Sigmoid colon (tissue), 6 donors: ENCODE measurements at regions not wholly inside any gene's neighbourhood (a gene's known extent, or its start where the extent isn't known, plus 50 kb on each side); places are given as distances from the start of the nearest gene placed in this dataset.

Experiments
- DNase-seq: peaks from one replicate; pipeline ENCODE4 v3.0.0-alpha.2; 2019
- H3K27ac ChIP-seq, 4 donors: fragments of 200-600 bp; sonication (generic); one replicate each; pipeline ENCODE4 v1.5.1; 2016 to 2019; ENCODE audit warnings: mild to moderate bottlenecking in 1 of 4
- H3K27me3 ChIP-seq, 3 donors: fragments of 200-600 bp; sonication (generic); one replicate each; pipeline ENCODE4 v1.5.1; 2019; ENCODE audit warnings: mild to moderate bottlenecking in 1 of 3
- H3K36me3 ChIP-seq, 4 donors: fragments of 200-600 bp; sonication (generic); one replicate each; pipeline ENCODE4 v1.5.1; 2016 to 2019
- H3K4me1 ChIP-seq, 4 donors: fragments of 200-600 bp; sonication (generic); one replicate each; pipeline ENCODE4 v1.5.1; 2017 to 2019
- H3K4me3 ChIP-seq, 4 donors: fragments of 200-600 bp; sonication (generic); one replicate each; pipeline ENCODE4 v1.5.1; 2017 to 2019; ENCODE audit warnings: mild to moderate bottlenecking in 2 of 4, moderate library complexity in 1 of 4
- H3K9me3 ChIP-seq, 4 donors: fragments of 200-600 bp in 3 of 4; sonication (generic) in 3 of 4; one replicate each; pipeline versions ENCODE4 v1.5.1 to v1.6.1; 2013 to 2019
- EP300 ChIP-seq, 4 donors: sonication (generic); formaldehyde crosslinking; IDR thresholded peaks; one replicate each; pipeline ENCODE4 v1.6.1; 2017; ENCODE audit warnings: antibody characterized with exemption in 4 of 4
- POLR2A ChIP-seq, 2 donors: fragments of 450-650 bp; IDR thresholded peaks; one replicate each; pipeline ENCODE4 v1.6.1; 2016; ENCODE audit warnings: antibody characterized with exemption in 2 of 2, mild to moderate bottlenecking in 2 of 2, moderate library complexity in 2 of 2
- POLR2AphosphoS5 ChIP-seq, 4 donors: sonication (generic); formaldehyde crosslinking; IDR thresholded peaks; one replicate each; pipeline ENCODE4 v1.6.1; 2017; ENCODE audit warnings: antibody characterized with exemption in 4 of 4
- whole genome bisulfite sequencing, 2 donors: extraction: QIAGEN DNeasy Blood & Tissue Kit; methylation state at CpG; one replicate each; pipeline ENCODE4 v1.1.7; 2013; 5-methylcytosine and 5-hydroxymethylcytosine counted together
- intact Hi-C: fragments of 100-400 bp; cut with DNase I; formaldehyde crosslinking; loops from one replicate; pipeline ENCODE4 v1.15.1; 2023
- TF ChIP-seq, protein P1 (sequence below), 4 experiments: fragments of 450-650 bp in 3 of 4; fragments of 200-600 bp in 1 of 4; IDR thresholded peaks; one replicate each; pipeline ENCODE4 v1.5.1; 2016 to 2019; ENCODE audit warnings: antibody characterized with exemption in 4 of 4, mild to moderate bottlenecking in 3 of 4, moderate library complexity in 2 of 4
- donor health status: healthy with polysubstance abuse.
- donor health status: healthy.

DNA sequence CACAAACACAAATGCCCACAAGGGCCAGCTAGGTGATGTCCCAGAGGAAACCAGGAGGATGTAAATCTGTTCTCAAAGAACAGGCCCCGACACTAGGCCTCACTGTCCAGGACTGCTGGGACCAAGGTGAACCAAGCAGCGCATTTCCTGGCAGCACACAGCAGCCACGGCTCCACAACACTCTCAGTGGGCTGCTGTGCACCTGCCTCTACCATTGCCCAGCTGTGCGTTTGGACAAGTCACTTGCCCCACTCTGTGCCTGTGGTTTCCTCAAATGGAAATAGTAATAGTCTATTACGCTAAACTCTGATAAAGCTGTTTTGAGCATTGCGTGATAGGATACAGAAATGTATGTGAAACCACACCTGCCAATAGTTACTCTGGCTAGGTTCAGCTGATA lies 544.5 kb downstream of the BNC2 start:
- TF ChIP-seq POLR2AphosphoS5 (IDR thresholded peaks at IDR 0.05) (no peak), POLR2A (IDR thresholded peaks at IDR 0.05) (no peak), EP300 (IDR thresholded peaks at IDR 0.05) (no peak)
- TF ChIP-seq, protein P1, sequence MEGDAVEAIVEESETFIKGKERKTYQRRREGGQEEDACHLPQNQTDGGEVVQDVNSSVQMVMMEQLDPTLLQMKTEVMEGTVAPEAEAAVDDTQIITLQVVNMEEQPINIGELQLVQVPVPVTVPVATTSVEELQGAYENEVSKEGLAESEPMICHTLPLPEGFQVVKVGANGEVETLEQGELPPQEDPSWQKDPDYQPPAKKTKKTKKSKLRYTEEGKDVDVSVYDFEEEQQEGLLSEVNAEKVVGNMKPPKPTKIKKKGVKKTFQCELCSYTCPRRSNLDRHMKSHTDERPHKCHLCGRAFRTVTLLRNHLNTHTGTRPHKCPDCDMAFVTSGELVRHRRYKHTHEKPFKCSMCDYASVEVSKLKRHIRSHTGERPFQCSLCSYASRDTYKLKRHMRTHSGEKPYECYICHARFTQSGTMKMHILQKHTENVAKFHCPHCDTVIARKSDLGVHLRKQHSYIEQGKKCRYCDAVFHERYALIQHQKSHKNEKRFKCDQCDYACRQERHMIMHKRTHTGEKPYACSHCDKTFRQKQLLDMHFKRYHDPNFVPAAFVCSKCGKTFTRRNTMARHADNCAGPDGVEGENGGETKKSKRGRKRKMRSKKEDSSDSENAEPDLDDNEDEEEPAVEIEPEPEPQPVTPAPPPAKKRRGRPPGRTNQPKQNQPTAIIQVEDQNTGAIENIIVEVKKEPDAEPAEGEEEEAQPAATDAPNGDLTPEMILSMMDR (IDR thresholded peaks at IDR 0.05): no peak

DNA sequence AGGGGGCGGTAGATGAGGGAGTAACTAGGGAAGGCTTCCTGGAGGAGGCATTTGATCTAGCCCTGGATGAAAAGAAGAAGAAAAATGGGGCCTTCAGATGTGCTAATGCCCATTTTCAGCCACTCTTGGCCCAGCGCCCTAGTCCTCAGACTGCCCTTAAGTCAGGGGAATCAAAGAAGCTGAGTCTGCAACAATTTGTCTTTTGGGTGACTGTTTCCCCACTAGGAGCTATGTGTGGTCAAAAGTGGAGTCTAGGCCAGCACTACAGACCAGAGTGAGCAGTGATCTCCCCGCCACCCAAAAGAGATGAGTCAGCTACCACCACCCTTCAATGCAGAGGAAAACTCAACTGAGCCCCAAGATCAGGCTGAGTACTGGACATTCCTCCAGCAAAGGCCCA lies 542.1 kb downstream of the BNC2 start:
- Histone ChIP-seq H3K27me3 (no peaks in the 10 kb centered on the region), H3K36me3 (no peaks in the 10 kb centered on the region), H3K4me3 (no peak overlapping the region), H3K9me3 (no peaks in the 10 kb centered on the region), H3K27ac (no peak overlapping the region), H3K4me1 (no peaks in the 10 kb centered on the region)
- TF ChIP-seq POLR2A (IDR thresholded peaks at IDR 0.05) (no peak), POLR2AphosphoS5 (IDR thresholded peaks at IDR 0.05) (no peak), EP300 (IDR thresholded peaks at IDR 0.05) (no peak)
- TF ChIP-seq, protein P1 (IDR thresholded peaks at IDR 0.05): no peak
- no peak for DNase-seq
- 83 to 86% methylated on average over 3 of the region's 3 CpGs for WGBS, 2 donors
- intact Hi-C loops: no loop called here

More for the DNA sequence above, 544.5 kb downstream of the BNC2 start:
- H3K4me3 ChIP-seq: no peak overlapping the region
- H3K36me3 ChIP-seq: no peaks in the 10 kb centered on the region
- intact Hi-C loops: no loop called here
- no peaks in the 10 kb centered on the region for H3K27me3 ChIP-seq
- peak; percentile 48 for DNase-seq
- no peaks in the 10 kb centered on the region for H3K9me3 ChIP-seq
- H3K4me1 ChIP-seq: peaks cover 0 to 8% (median 3%) of the 10 kb centered on the region in 4 donors
- WGBS, 2 donors: 90 to 94% methylated on average over 6 of the region's 6 CpGs
- H3K27ac ChIP-seq: no peak overlapping the region

DNA sequence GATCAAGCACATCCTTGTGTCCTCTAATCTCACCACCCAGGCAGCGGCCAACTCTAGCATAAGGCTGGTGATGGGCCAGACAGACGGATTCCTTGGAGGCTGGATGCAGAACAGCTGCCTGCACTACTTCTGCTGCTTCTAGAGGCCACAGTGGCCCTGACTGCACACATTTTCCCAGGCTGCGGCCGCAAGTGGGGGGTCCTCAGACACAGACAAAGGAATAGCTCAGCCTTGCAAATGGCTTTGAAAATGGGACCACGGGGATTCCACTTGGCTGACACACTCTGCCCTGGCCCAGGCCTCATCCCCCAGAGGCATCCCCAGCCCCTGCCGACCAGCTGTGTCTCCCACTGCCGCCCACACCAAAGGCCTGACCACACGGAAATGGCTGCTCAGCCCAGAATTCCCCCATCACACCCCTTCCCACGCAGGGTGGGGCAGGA lies 540.8 kb downstream of the BNC2 start:
- intact Hi-C loops: no loop called here
- Histone ChIP-seq H3K36me3 (no peaks in the 10 kb centered on the region), H3K27ac (peak overlapping the region in 1 of 4 donors; percentile 34), H3K4me3 (no peak overlapping the region), H3K9me3 (no peaks in the 10 kb centered on the region), H3K27me3 (no peaks in the 10 kb centered on the region), H3K4me1 (no peaks in the 10 kb centered on the region)
- DNase-seq: no peak
- 72 to 81% methylated on average over 9 of the region's 9 CpGs for WGBS, 2 donors
- TF ChIP-seq EP300 (IDR thresholded peaks at IDR 0.05): no peak

DNA sequence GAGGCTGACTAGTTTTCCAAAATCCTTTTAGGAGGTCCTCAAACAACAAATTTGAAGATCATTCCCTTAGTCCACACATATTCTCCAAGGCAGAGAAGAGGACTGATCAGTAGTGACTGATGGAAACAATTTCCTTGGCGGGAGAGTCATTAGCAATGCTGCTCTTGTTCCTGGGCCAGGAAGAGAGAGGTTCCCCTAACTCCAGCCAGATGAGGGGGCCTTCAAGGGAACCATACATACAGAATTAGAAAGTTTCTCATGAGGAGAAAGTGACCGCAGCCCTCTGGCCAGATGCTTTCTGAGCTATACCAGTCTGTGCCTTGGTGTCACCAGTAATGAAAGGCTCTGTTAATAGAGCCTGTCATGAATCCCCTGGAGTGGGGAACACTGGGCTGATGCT lies 539.4 kb downstream of the BNC2 start:
- Histone ChIP-seq H3K4me3 (no peak overlapping the region), H3K4me1 (peaks cover 0 to 6% (median 5%) of the 10 kb centered on the region in 4 donors), H3K36me3 (no peaks in the 10 kb centered on the region), H3K9me3 (no peaks in the 10 kb centered on the region), H3K27ac (peak overlapping the region in 1 of 4 donors; percentile 25), H3K27me3 (no peaks in the 10 kb centered on the region)
- intact Hi-C loops: no loop called here
- TF ChIP-seq EP300 (IDR thresholded peaks at IDR 0.05) (no peak), POLR2AphosphoS5 (IDR thresholded peaks at IDR 0.05) (no peak), POLR2A (IDR thresholded peaks at IDR 0.05) (no peak)
- TF ChIP-seq, protein P1 (IDR thresholded peaks at IDR 0.05): no peak
- 1 to 68% methylated on average over 2 of the region's 2 CpGs for WGBS, 2 donors
- DNase-seq: no peak

DNA sequence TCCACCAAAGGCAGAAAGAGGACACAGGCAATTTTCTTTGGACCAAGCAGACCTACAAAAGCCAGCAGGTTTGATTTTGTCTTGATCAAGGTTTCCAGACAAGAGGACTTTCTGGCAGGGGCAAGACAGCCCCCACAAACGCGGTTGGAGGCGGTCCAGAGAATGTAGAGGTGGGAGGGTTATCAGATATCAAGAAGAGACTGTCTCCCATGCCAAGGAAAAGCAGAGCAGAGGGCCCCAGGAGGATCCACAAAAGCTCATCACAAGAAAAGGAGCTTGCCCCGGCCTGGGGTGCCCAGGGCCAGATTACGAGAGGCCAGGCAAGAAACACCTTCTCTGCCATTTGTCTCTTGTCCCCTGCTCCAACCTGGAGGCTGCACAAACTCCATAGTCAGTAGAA lies 538.9 kb downstream of the BNC2 start:
- Histone ChIP-seq H3K36me3 (no peaks in the 10 kb centered on the region), H3K27me3 (no peaks in the 10 kb centered on the region), H3K4me3 (no peak overlapping the region), H3K9me3 (no peaks in the 10 kb centered on the region), H3K4me1 (peaks cover 0 to 9% (median 8%) of the 10 kb centered on the region in 4 donors), H3K27ac (no peak overlapping the region)
- 87 to 88% methylated on average over 5 of the region's 5 CpGs for WGBS, 2 donors
- intact Hi-C loops: no loop called here
- DNase-seq: peak; percentile 47
- TF ChIP-seq, protein P1 (IDR thresholded peaks at IDR 0.05): no peak
- TF ChIP-seq POLR2AphosphoS5 (IDR thresholded peaks at IDR 0.05) (no peak), EP300 (IDR thresholded peaks at IDR 0.05) (no peak), POLR2A (IDR thresholded peaks at IDR 0.05) (no peak)
